Esophagus squamous epithelium (tissue), 4 donors: ENCODE measurements at regions not wholly inside any gene's neighbourhood (a gene's known extent, or its start where the extent isn't known, plus 50 kb on each side); places are given as distances from the start of the nearest gene placed in this dataset.

Experiments used
- CTCF ChIP-seq, 6 experiments: fragments of 450-650 bp in 4 of 6; fragments of 200-600 bp in 2 of 6; sonication (generic) in 2 of 6; IDR thresholded peaks; one replicate each; pipeline ENCODE4 v1.5.1; 2016 to 2019; ENCODE audit warnings: antibody characterized with exemption in 6 of 6, mild to moderate bottlenecking in 4 of 6, moderate library complexity in 4 of 6
- POLR2A ChIP-seq, 4 donors: fragments of 450-650 bp; IDR thresholded peaks; one replicate each; pipeline ENCODE4 v1.6.1; 2017; ENCODE audit warnings: antibody characterized with exemption in 4 of 4, mild to moderate bottlenecking in 4 of 4, moderate library complexity in 3 of 4

DNA sequence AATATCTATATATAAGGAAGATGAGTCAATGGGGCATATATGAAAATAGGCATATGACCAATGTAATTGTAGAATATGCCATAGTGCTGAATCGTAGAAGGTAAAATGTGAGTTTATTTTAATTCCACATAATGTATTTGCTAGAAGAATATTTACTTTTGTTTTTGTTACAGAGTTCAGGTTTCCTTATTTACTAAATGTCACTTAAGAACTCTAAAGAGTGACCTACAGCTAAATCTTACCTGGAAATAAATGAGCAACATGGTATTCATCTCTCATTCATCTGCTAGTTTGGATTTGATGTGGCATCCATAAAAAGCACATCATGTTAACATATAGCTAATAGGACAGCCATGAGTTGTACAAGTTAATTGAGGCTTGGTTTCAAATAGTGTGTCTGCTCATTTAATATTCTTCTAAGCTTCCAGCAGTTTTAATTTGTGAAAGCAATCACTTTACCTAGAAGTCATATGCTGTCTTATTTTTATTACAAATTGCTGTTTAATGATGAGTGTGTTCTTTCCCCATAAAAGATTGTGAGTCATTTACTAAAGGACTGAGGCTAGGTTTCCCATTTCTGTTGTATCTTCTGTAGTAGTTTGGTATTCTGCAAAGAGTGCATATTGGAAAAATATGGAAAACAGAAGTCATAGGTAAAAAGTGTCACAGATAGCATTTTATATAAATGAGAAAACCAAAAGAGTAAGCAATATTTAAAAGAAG, 222.1 kb upstream of the POU1F1 start:
- TF ChIP-seq CTCF (IDR thresholded peaks at IDR 0.05): no peak
- TF ChIP-seq POLR2A (IDR thresholded peaks at IDR 0.05): no peak
